Neutrophil (primary cell): ENCODE measurements at regions not wholly inside any gene's neighbourhood (a gene's known extent, or its start where the extent isn't known, plus 50 kb on each side); places are given as distances from the start of the nearest gene placed in this dataset.

Experiments used
- H3K27ac ChIP-seq: fragments of 200-600 bp; sonication (generic); 2 replicates; pipeline ENCODE4 v1.5.1; 2016; ENCODE audit warnings: mild to moderate bottlenecking, moderate library complexity
- H3K27me3 ChIP-seq: fragments of 200-600 bp; sonication (generic); 2 replicates; pipeline ENCODE4 v1.6.0; 2016; ENCODE audit warnings: mild to moderate bottlenecking
- H3K36me3 ChIP-seq: fragments of 200-600 bp; sonication (generic); 2 replicates; pipeline ENCODE4 v1.5.1; 2017
- H3K4me1 ChIP-seq, 2 experiments: fragments of 200-600 bp in 1 of 2; sonication (generic) in 1 of 2; 1 replicate in 1 of 2; 2 replicates in 1 of 2; pipeline versions ENCODE4 v1.5.1 to v1.6.1; 2013 to 2016; ENCODE audit warnings: low read depth in 1 of 2, low read length in 1 of 2, mild to moderate bottlenecking in 1 of 2, moderate library complexity in 1 of 2; ENCODE audit not compliant: control insufficient read depth in 1 of 2, insufficient read depth in 1 of 2
- H3K4me3 ChIP-seq, 2 experiments: fragments of 200-600 bp in 1 of 2; sonication (generic) in 1 of 2; 1 replicate in 1 of 2; 2 replicates in 1 of 2; pipeline ENCODE4 v1.5.1; 2013 to 2016; ENCODE audit warnings: low read depth in 1 of 2, low read length in 1 of 2, mild to moderate bottlenecking in 1 of 2, moderate library complexity in 1 of 2
- H3K9me3 ChIP-seq: fragments of 200-600 bp; sonication (generic); 2 replicates; pipeline ENCODE4 v1.5.1; 2016
- CTCF ChIP-seq: fragments of 200-600 bp; sonication (generic); IDR thresholded peaks from 2 replicates; pipeline ENCODE4 v1.5.1; 2016; ENCODE audit warnings: antibody characterized with exemption

- no peaks in the 10 kb centered on the region for H3K36me3 ChIP-seq
- no peak overlapping the region for H3K4me3 ChIP-seq
- no peak for TF ChIP-seq CTCF
- no peaks in the 10 kb centered on the region for H3K27me3 ChIP-seq
- H3K9me3 ChIP-seq = no peaks in the 10 kb centered on the region
- H3K27ac ChIP-seq = no peak overlapping the region
- no peaks in the 10 kb centered on the region for H3K4me1 ChIP-seq
These were observed 1344.0 kb downstream of the FSTL5 start for GRCh38 chr4:160819791-160820190.

DNA sequence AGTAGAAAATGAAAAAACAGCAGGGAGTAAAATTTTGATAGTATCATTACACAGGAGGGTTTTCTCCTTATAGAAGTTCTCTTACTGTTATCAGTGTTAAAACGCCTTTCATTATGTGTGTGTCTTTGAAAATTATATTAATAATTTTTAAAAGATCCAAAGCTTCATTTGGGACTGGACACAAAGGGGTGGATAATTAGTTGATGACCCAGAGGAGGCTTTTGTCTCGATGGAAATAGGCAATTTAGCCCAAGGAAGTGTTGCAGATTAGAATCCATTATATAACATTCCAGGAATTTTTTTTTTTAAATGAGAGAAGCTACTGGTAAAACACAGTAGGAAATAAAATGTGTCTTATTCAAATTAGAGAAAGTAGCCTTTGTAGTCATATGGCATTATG lies 1339.3 kb downstream of the FSTL5 start:
- Histone ChIP-seq H3K27ac (no peak overlapping the region), H3K4me3 (no peak overlapping the region), H3K27me3 (no peaks in the 10 kb centered on the region), H3K9me3 (no peaks in the 10 kb centered on the region), H3K36me3 (no peaks in the 10 kb centered on the region), H3K4me1 (no peaks in the 10 kb centered on the region)
- no peak for TF ChIP-seq CTCF

DNA sequence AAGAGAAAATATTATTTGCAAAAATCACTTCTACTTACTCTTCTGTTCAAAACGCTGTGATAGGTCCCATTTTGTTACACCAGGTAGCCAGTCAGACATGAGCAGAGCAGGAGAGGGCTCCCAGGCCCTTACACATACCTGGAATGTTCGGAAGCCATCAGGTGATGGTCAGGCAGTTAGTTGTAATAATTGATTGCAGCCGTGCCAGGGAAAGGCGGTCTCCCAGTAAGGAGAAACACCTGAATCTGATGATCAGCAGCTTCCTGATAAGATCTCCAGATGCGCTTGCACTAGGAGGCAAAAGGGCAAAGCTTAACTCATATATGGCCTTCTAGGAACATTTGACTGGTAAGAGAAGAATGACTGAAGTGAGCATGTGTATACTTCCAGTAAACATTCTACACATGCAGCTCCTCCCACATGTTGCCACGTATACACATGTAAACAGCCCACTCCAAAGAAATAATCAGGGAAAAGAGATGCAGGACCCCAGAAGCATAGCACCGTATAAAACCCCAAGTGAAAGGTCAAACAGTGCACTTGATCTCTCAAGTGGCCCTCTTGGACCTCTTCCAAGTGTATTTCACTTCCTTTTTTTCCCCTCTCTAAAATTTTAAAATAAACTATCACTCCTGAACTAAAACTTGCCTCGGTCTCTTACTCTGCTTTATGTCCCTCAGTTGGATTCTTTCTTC lies 1338.0 kb downstream of the FSTL5 start:
- Histone ChIP-seq H3K4me3 (no peak overlapping the region), H3K9me3 (no peaks in the 10 kb centered on the region), H3K36me3 (no peaks in the 10 kb centered on the region), H3K27ac (no peak overlapping the region), H3K27me3 (no peaks in the 10 kb centered on the region), H3K4me1 (no peaks in the 10 kb centered on the region)
- no peak for TF ChIP-seq CTCF

- no peaks in the 10 kb centered on the region for H3K36me3 ChIP-seq
- no peak overlapping the region for H3K27ac ChIP-seq
- no peak for TF ChIP-seq CTCF
- no peak overlapping the region for H3K4me3 ChIP-seq
- no peaks in the 10 kb centered on the region for H3K27me3 ChIP-seq
- H3K4me1 ChIP-seq = no peaks in the 10 kb centered on the region
- H3K9me3 ChIP-seq = no peaks in the 10 kb centered on the region
These were observed 1337.5 kb downstream of the FSTL5 start for GRCh38 chr4:160826339-160826679.

DNA sequence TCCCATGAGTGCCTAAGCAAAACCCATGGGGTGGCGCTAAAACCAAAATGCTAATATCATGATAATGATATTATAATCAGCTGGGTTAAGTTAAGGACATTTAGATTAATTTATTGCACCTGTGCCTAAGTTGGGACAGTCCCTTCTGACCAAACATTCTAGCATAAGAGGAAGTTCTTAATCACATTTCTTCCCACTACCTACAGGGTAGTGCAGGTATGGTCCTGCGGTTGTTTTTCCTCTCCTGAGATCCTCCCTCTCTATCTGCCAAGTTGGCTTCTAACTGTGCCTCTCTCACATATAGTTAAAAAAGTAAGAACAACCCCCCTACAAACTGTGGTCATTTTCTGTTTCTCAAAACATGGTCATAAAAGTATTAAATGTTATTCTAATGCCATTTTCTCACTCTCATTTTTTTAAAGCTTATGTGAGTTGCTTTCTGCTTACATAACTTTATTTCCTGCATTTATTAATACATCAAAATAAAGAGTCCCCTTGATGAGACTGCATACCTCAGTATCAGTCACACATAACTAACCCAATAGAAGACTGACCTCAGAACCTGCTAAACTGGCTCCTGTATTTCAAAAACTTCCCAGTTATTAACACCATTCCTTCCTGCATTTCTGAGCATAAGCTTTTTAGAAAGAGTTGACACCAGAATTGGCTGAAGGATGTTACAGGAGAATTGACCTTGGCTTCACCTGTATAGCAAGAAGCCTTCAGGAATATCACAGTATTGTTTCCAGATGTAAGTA lies 1332.5 kb downstream of the FSTL5 start:
- Histone ChIP-seq H3K9me3 (no peaks in the 10 kb centered on the region), H3K27me3 (no peaks in the 10 kb centered on the region), H3K36me3 (no peaks in the 10 kb centered on the region), H3K4me1 (no peaks in the 10 kb centered on the region), H3K4me3 (no peak overlapping the region), H3K27ac (no peak overlapping the region)
- TF ChIP-seq CTCF = no peak
